Neural cell (in vitro differentiated cells): ENCODE measurements at regions not wholly inside any gene's neighbourhood (a gene's known extent, or its start where the extent isn't known, plus 50 kb on each side); places are given as distances from the start of the nearest gene placed in this dataset.

ENCODE experiments used
- H2AFZ ChIP-seq: fragments of 200-600, 300-800 bp; sonication (generic), shearing (Covaris generic); 2 replicates; pipeline ENCODE4 v1.6.0; 2014; ENCODE audit warnings: low read depth, mild to moderate bottlenecking, antibody characterized with exemption, low read length, moderate library complexity
- H3F3A ChIP-seq: fragments of 200-600 bp; shearing (Covaris generic); 2 replicates; pipeline ENCODE4 v1.6.1; 2016; ENCODE audit warnings: mild to moderate bottlenecking, moderate library complexity, mixed read lengths, antibody characterized with exemption, low read length; ENCODE audit not compliant: insufficient read depth, poor library complexity, severe bottlenecking
- H3K27ac ChIP-seq: fragments of 200-600, 300-800 bp; sonication (generic), shearing (Covaris generic); 2 replicates; pipeline ENCODE4 v1.5.1; 2014; ENCODE audit warnings: mild to moderate bottlenecking, low read length, moderate library complexity
- H3K27me3 ChIP-seq: fragments of 300-800, 200-600 bp; sonication (generic), shearing (Covaris generic); 2 replicates; pipeline ENCODE4 v1.6.0; 2014; ENCODE audit warnings: mild to moderate bottlenecking, low read depth, low read length, moderate library complexity; ENCODE audit not compliant: insufficient read depth
- H3K36me3 ChIP-seq: fragments of 300-800, 200-600 bp; sonication (generic), shearing (Covaris generic); 2 replicates; pipeline ENCODE4 v1.5.1; 2014; ENCODE audit warnings: mild to moderate bottlenecking, antibody characterized with exemption, low read length, moderate library complexity; ENCODE audit not compliant: insufficient read depth
- H3K4me2 ChIP-seq: fragments of 300-800, 200-600 bp; sonication (generic), shearing (Covaris generic); 2 replicates; pipeline ENCODE4 v1.6.0; 2014; ENCODE audit warnings: mild to moderate bottlenecking, low read length
- H3K4me3 ChIP-seq: fragments of 300-800, 200-600 bp; sonication (generic), shearing (Covaris generic); 2 replicates; pipeline ENCODE4 v1.5.1; 2014; ENCODE audit warnings: mild to moderate bottlenecking, low read length, moderate library complexity
- H3K79me2 ChIP-seq: fragments of 200-600 bp; shearing (Covaris generic); replicated peaks from 2 replicates; pipeline ENCODE4 v1.6.0; 2014; ENCODE audit warnings: mild to moderate bottlenecking, low read length, moderate library complexity; ENCODE audit not compliant: insufficient read depth
- H3K9ac ChIP-seq: fragments of 300-800, 200-600 bp; sonication (generic), shearing (Covaris generic); 2 replicates; pipeline ENCODE4 v1.6.1; 2016; ENCODE audit warnings: mild to moderate bottlenecking, low read length, mixed read lengths
- H3K9me2 ChIP-seq: fragments of 200-600 bp; shearing (Covaris generic); 2 replicates; pipeline ENCODE4 v1.6.1; 2016; ENCODE audit warnings: mild to moderate bottlenecking, low read length, mixed read lengths; ENCODE audit not compliant: insufficient read depth
- H3K9me3 ChIP-seq: fragments of 200-600, 300-800 bp; sonication (generic), shearing (Covaris generic); 2 replicates; pipeline ENCODE4 v1.6.1; 2016; ENCODE audit warnings: mild to moderate bottlenecking, mixed run types, low read length, moderate library complexity, mixed read lengths
- H4K20me1 ChIP-seq: fragments of 200-600 bp; shearing (Covaris generic); 2 replicates; pipeline ENCODE4 v1.6.1; 2016; ENCODE audit warnings: mild to moderate bottlenecking, mixed run types; ENCODE audit not compliant: insufficient read depth
- CTCF ChIP-seq: fragments of 450-650 bp; IDR thresholded peaks from 2 replicates; pipeline ENCODE4 v1.5.1; 2014; ENCODE audit warnings: antibody characterized with exemption, mild to moderate bottlenecking, moderate library complexity; ENCODE audit not compliant: poor library complexity, severe bottlenecking
- EP300 ChIP-seq: fragments of 450-650 bp; conservative IDR thresholded peaks from 2 replicates; pipeline ENCODE4 v1.6.1; 2014; ENCODE audit warnings: antibody characterized with exemption, mild to moderate bottlenecking, moderate library complexity; ENCODE audit not compliant: poor library complexity, severe bottlenecking
- EZH2 ChIP-seq: fragments of 200-600, 300-800 bp; shearing (Covaris generic), sonication (generic); IDR thresholded peaks from 2 replicates; pipeline ENCODE4 v1.6.1; 2014; ENCODE audit warnings: antibody characterized with exemption, low read length, borderline replicate concordance, mild to moderate bottlenecking; ENCODE audit not compliant: insufficient read depth, poor library complexity, severe bottlenecking
- MXI1 ChIP-seq: fragments of 450-650 bp; conservative IDR thresholded peaks from 2 replicates; pipeline ENCODE4 v1.6.1; 2014; ENCODE audit warnings: antibody characterized with exemption, mild to moderate bottlenecking; ENCODE audit not compliant: poor library complexity, severe bottlenecking
- POLR2AphosphoS5 ChIP-seq: IDR thresholded peaks from 2 replicates; pipeline ENCODE4 v1.6.1; 2012
- RAD21 ChIP-seq: fragments of 450-650 bp; conservative IDR thresholded peaks from 2 replicates; pipeline ENCODE4 v1.6.1; 2014; ENCODE audit warnings: antibody characterized with exemption, mild to moderate bottlenecking, moderate library complexity
- REST ChIP-seq: IDR thresholded peaks from 2 replicates; pipeline ENCODE4 v1.6.1; 2012; ENCODE audit warnings: borderline replicate concordance
- SMC3 ChIP-seq: fragments of 450-650 bp; conservative IDR thresholded peaks from 2 replicates; pipeline ENCODE4 v1.6.1; 2014; ENCODE audit warnings: antibody characterized with exemption, mild to moderate bottlenecking, moderate library complexity; ENCODE audit not compliant: poor library complexity
- TAF1 ChIP-seq: IDR thresholded peaks from 2 replicates; pipeline ENCODE4 v1.6.1; 2012; ENCODE audit warnings: low read depth

GRCh38 chr2:83960371-83960770 lies 498.7 kb downstream of the SUCLG1 start:
- no peak for TF ChIP-seq MXI1
- TF ChIP-seq TAF1, result no peak
- TF ChIP-seq EZH2, result no peak
- no peak for TF ChIP-seq SMC3
- TF ChIP-seq POLR2AphosphoS5, result no peak
- no peak for TF ChIP-seq RAD21
- no peak overlapping the region for H2AFZ ChIP-seq

GRCh38 chr2:83959266-83959665 lies 499.8 kb downstream of the SUCLG1 start:
- Histone ChIP-seq H3K27me3 (no peaks in the 10 kb centered on the region), H3K4me2 (no peak overlapping the region), H3K9ac (no peak overlapping the region), H3K36me3 (no peaks in the 10 kb centered on the region), H3K27ac (no peak overlapping the region), H3K79me2 (no peaks in the 10 kb centered on the region), H3K9me2 (no peaks in the 10 kb centered on the region), H3F3A (no peaks in the 10 kb centered on the region), H3K9me3 (no peaks in the 10 kb centered on the region), H4K20me1 (no peaks in the 10 kb centered on the region), H2AFZ (no peak overlapping the region), H3K4me3 (no peak overlapping the region)
- no peak for TF ChIP-seq EP300
- TF ChIP-seq POLR2AphosphoS5, result no peak
- no peak for TF ChIP-seq TAF1
- TF ChIP-seq RAD21, result no peak
- TF ChIP-seq MXI1, result no peak
- no peak for TF ChIP-seq SMC3
- TF ChIP-seq CTCF, result no peak
- TF ChIP-seq REST, result no peak
- no peak for TF ChIP-seq EZH2

More at GRCh38 chr2:83960371-83960770, 498.7 kb downstream of the SUCLG1 start:
- H3F3A ChIP-seq, result no peaks in the 10 kb centered on the region
- H3K27ac ChIP-seq, result no peak overlapping the region
- H3K4me2 ChIP-seq, result no peak overlapping the region
- no peak overlapping the region for H3K9ac ChIP-seq
- no peak overlapping the region for H3K4me3 ChIP-seq
- H3K9me3 ChIP-seq, result no peaks in the 10 kb centered on the region
- no peaks in the 10 kb centered on the region for H3K79me2 ChIP-seq
- no peaks in the 10 kb centered on the region for H3K36me3 ChIP-seq
- no peaks in the 10 kb centered on the region for H4K20me1 ChIP-seq
- no peaks in the 10 kb centered on the region for H3K27me3 ChIP-seq
- H3K9me2 ChIP-seq, result no peaks in the 10 kb centered on the region

- Histone ChIP-seq H2AFZ (no peak overlapping the region), H3K4me2 (no peak overlapping the region)
- TF ChIP-seq RAD21, result no peak
- TF ChIP-seq REST, result no peak
- no peak for TF ChIP-seq SMC3
- TF ChIP-seq POLR2AphosphoS5, result no peak
- no peak for TF ChIP-seq MXI1
- no peak for TF ChIP-seq EZH2
- TF ChIP-seq EP300, result no peak
- TF ChIP-seq CTCF, result no peak
- TF ChIP-seq TAF1, result no peak
Measured at GRCh38 chr2:83956991-83957390, 502.1 kb downstream of the SUCLG1 start.

More at GRCh38 chr2:83956991-83957390, 502.1 kb downstream of the SUCLG1 start:
- Histone ChIP-seq H3K9me2 (no peaks in the 10 kb centered on the region), H3K36me3 (no peaks in the 10 kb centered on the region), H3K9me3 (no peaks in the 10 kb centered on the region), H3K9ac (no peak overlapping the region), H4K20me1 (no peaks in the 10 kb centered on the region), H3K4me3 (no peak overlapping the region), H3F3A (no peaks in the 10 kb centered on the region), H3K79me2 (no peaks in the 10 kb centered on the region), H3K27ac (no peak overlapping the region), H3K27me3 (no peaks in the 10 kb centered on the region)
